CD4-positive, alpha-beta T cell (primary cell): ENCODE measurements at regions not wholly inside any gene's neighbourhood (a gene's known extent, or its start where the extent isn't known, plus 50 kb on each side); places are given as distances from the start of the nearest gene placed in this dataset.

Source experiments
- ATAC-seq: fragments of 200-7000 bp; cut with Tn5 transposase; one replicate; pipeline ENCODE4 v1.10.0; 2022; ENCODE audit warnings: mild to moderate bottlenecking; ENCODE audit not compliant: poor library complexity
- CTCF ChIA-PET: fragments of 350-600 bp; sonication (Branson Sonifier 250); formaldehyde crosslinking; loops from one replicate; lab custom pipeline; 2021; ENCODE audit warnings: antibody characterized with exemption, inconsistent platforms; lab: Charles Lee
- POLR2A ChIA-PET: fragments of 350-600 bp; sonication (Branson Sonifier 250); formaldehyde crosslinking; loops from one replicate; lab custom pipeline; 2021; ENCODE audit warnings: antibody characterized with exemption, inconsistent platforms; lab: Charles Lee
- DNase-seq, 14 experiments: peaks; one replicate each; pipeline ENCODE4 v3.0.0-alpha.2; 2013 to 2020; ENCODE audit warnings: mixed read lengths in 2 of 14
- H3K27ac ChIP-seq, 2 donors: one replicate each; pipeline versions ENCODE4 v1.5.1 to v1.7.0; 2013; ENCODE audit warnings: low read length in 2 of 2, low read depth in 1 of 2, mild to moderate bottlenecking in 1 of 2
- H3K27me3 ChIP-seq, 2 experiments: 1 replicate in 1 of 2; 2 replicates in 1 of 2; pipeline versions ENCODE4 v1.6.1 to v1.7.0; 2013; ENCODE audit warnings: low read length in 2 of 2, control low read depth in 1 of 2, mild to moderate bottlenecking in 1 of 2, moderate library complexity in 1 of 2; ENCODE audit not compliant: insufficient read depth in 2 of 2, control insufficient read depth in 1 of 2
- H3K36me3 ChIP-seq: one replicate; pipeline ENCODE4 v1.6.1; 2013; ENCODE audit warnings: low read length, control low read depth; ENCODE audit not compliant: insufficient read depth
- H3K4me1 ChIP-seq: one replicate; pipeline ENCODE4 v1.6.1; 2013; ENCODE audit warnings: low read length, control low read depth; ENCODE audit not compliant: insufficient read depth
- H3K4me3 ChIP-seq: one replicate; pipeline ENCODE4 v1.5.1; 2013; ENCODE audit warnings: mild to moderate bottlenecking, low read length, moderate library complexity
- H3K9me3 ChIP-seq, 2 experiments: 1 replicate in 1 of 2; 2 replicates in 1 of 2; pipeline versions ENCODE4 v1.6.1 to v1.7.0; 2013; ENCODE audit warnings: low read length in 2 of 2, mild to moderate bottlenecking in 2 of 2, control low read depth in 1 of 2, moderate library complexity in 1 of 2; ENCODE audit not compliant: control insufficient read depth in 1 of 2, insufficient read depth in 1 of 2
- H3K27ac Mint-ChIP-seq: one replicate; pipeline ENCODE4 v1.8.0; 2020; ENCODE audit warnings: mixed read lengths
- H3K27me3 Mint-ChIP-seq: one replicate; pipeline ENCODE4 v1.8.0; 2021; ENCODE audit warnings: mixed read lengths
- H3K36me3 Mint-ChIP-seq: one replicate; pipeline ENCODE4 v1.8.0; 2021; ENCODE audit warnings: low read depth, mixed read lengths
- H3K4me1 Mint-ChIP-seq: one replicate; pipeline ENCODE4 v1.8.0; 2021; ENCODE audit warnings: low read depth, mixed read lengths
- H3K4me3 Mint-ChIP-seq: one replicate; pipeline ENCODE4 v1.8.0; 2020; ENCODE audit warnings: mild to moderate bottlenecking, mixed read lengths
- H3K9me3 Mint-ChIP-seq: one replicate; pipeline ENCODE4 v1.8.0; 2020; ENCODE audit warnings: mixed read lengths
- CTCF ChIP-seq: fragments of 200-600 bp; IDR thresholded peaks from one replicate; pipeline ENCODE4 v1.8.0; 2022; ENCODE audit warnings: antibody characterized with exemption, mild to moderate bottlenecking
- intact Hi-C, 2 experiments: fragments of 100-400 bp; cut with DNase I in 1 of 2; cut with micrococcal nuclease in 1 of 2; formaldehyde crosslinking; loops; one replicate each; pipeline versions ENCODE4 v1.15.1 to v1.9.0; 2023 to 2025; cut with DNase I, micrococcal nuclease

- Mint-ChIP-seq H3K4me1 (no peaks in the 10 kb centered on the region), H3K27ac (no peak overlapping the region), H3K4me3 (no peak overlapping the region), H3K9me3 (peaks cover 7% of the 10 kb centered on the region), H3K27me3 (no peaks in the 10 kb centered on the region), H3K36me3 (no peaks in the 10 kb centered on the region)
- DNase-seq (no peak), ATAC-seq (no peak)
- Histone ChIP-seq H3K27me3 (no peaks in the 10 kb centered on the region), H3K36me3 (no peaks in the 10 kb centered on the region), H3K4me1 (no peaks in the 10 kb centered on the region), H3K4me3 (no peak overlapping the region), H3K27ac (no peak overlapping the region), H3K9me3 (no peaks in the 10 kb centered on the region)
- intact Hi-C loops = no loop called here
- ChIA-PET CTCF (no interaction called here), POLR2A (no interaction called here)
- no peak for TF ChIP-seq CTCF
Measured at GRCh38 chr20:21821358-21821757, 115.9 kb downstream of the PAX1 start.

DNA sequence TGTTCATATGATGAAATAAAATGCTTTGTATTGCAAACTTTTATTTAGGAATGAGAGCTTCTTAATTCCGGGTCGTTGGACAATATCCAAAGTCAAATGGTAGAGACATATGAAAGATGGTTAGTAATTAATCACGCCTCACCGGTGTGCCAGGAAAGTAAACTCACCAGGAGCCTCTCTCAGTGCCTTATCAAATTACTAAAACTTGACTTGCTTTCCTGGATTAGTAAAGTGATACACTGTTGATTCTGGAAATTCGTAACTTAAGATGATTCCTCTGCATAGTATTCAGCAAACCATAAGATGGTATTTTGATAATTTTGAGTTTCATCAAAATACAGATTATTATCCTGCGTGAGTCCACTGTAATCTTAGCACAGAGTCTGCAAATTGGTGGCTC, 115.2 kb downstream of the PAX1 start:
- DNase-seq (no peak), ATAC-seq (no peak)
- Mint-ChIP-seq H3K4me3 (no peak overlapping the region), H3K27me3 (no peaks in the 10 kb centered on the region), H3K9me3 (peaks cover 7% of the 10 kb centered on the region), H3K27ac (no peak overlapping the region), H3K4me1 (no peaks in the 10 kb centered on the region), H3K36me3 (no peaks in the 10 kb centered on the region)
- Histone ChIP-seq H3K27me3 (no peaks in the 10 kb centered on the region), H3K27ac (no peak overlapping the region), H3K9me3 (no peaks in the 10 kb centered on the region), H3K36me3 (no peaks in the 10 kb centered on the region), H3K4me1 (no peaks in the 10 kb centered on the region), H3K4me3 (no peak overlapping the region)
- intact Hi-C loops = no loop called here
- TF ChIP-seq CTCF = no peak
- ChIA-PET POLR2A (no interaction called here), CTCF (no interaction called here)

DNA sequence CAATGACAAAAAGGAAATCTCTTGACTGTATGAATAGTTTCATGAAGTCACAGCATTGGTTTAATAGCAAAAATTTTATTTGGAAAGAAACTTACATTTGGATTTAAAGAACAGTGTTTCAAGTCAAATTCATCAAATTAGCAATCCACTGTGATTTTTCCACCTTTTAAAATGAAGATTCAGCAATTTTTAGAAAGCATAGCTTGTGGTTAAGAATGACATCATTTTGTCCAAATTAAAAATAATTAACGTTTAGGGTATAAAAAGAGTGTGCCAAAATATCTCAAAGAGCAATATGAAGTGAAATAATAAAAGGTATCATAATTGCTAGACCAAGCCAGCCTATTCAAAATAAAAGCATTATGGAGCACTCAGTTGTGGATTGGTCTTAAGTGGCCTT, 114.6 kb downstream of the PAX1 start:
- no peak for DNase-seq
- Histone ChIP-seq H3K36me3 (no peaks in the 10 kb centered on the region), H3K9me3 (no peaks in the 10 kb centered on the region), H3K27me3 (no peaks in the 10 kb centered on the region), H3K4me1 (no peaks in the 10 kb centered on the region), H3K4me3 (no peak overlapping the region), H3K27ac (no peak overlapping the region)
- H3K36me3 Mint-ChIP-seq = no peaks in the 10 kb centered on the region
- no peak for ATAC-seq
- CTCF ChIA-PET = no interaction called here
- intact Hi-C loops = no loop called here
- no peak for TF ChIP-seq CTCF
- H3K4me1 Mint-ChIP-seq = no peaks in the 10 kb centered on the region
- no peaks in the 10 kb centered on the region for H3K27me3 Mint-ChIP-seq
- no peak overlapping the region for H3K4me3 Mint-ChIP-seq
- POLR2A ChIA-PET = no interaction called here
- H3K9me3 Mint-ChIP-seq = peaks cover 7% of the 10 kb centered on the region
- no peak overlapping the region for H3K27ac Mint-ChIP-seq
